GM12872 (cell line): ENCODE measurements at regions not wholly inside any gene's neighbourhood (a gene's known extent, or its start where the extent isn't known, plus 50 kb on each side); places are given as distances from the start of the nearest gene placed in this dataset.

Experiments
- CTCF ChIP-seq: IDR thresholded peaks from 3 replicates; pipeline ENCODE4 v1.5.1; 2011; ENCODE audit warnings: low read depth, mild to moderate bottlenecking, low read length, moderate library complexity; ENCODE audit not compliant: insufficient read depth

GRCh38 chr2:126802774-126803433, 95.8 kb upstream of the TEX51 start:
- TF ChIP-seq CTCF = no peak

- no peak for TF ChIP-seq CTCF
These were observed 95.3 kb upstream of the TEX51 start for GRCh38 chr2:126803434-126803775.

- TF ChIP-seq CTCF = no peak
These were observed 94.3 kb upstream of the TEX51 start for GRCh38 chr2:126804347-126804746.

GRCh38 chr2:126808929-126809328, 89.8 kb upstream of the TEX51 start:
- no peak for TF ChIP-seq CTCF

- no peak for TF ChIP-seq CTCF
These were observed 89.3 kb upstream of the TEX51 start for GRCh38 chr2:126809340-126809739.

- no peak for TF ChIP-seq CTCF
These were observed 88.7 kb upstream of the TEX51 start for GRCh38 chr2:126810001-126810400.

- TF ChIP-seq CTCF = no peak
These were observed 87.6 kb upstream of the TEX51 start for GRCh38 chr2:126811101-126811500.
